HCT116 (cell line): ENCODE measurements at regions not wholly inside any gene's neighbourhood (a gene's known extent, or its start where the extent isn't known, plus 50 kb on each side); places are given as distances from the start of the nearest gene placed in this dataset.

Experiments
- CTCF ChIP-seq, 3 experiments: fragments of 200-600 bp in 1 of 3; sonication (generic) in 1 of 3; IDR thresholded peaks in 2 of 3; conservative IDR thresholded peaks in 1 of 3; 2 replicates each; pipeline ENCODE4 v1.5.1; 2012 to 2017; ENCODE audit warnings: low read depth in 2 of 3, low read length in 2 of 3, antibody characterized with exemption in 1 of 3, borderline replicate concordance in 1 of 3, control low read depth in 1 of 3, mild to moderate bottlenecking in 1 of 3, mixed read lengths in 1 of 3, mixed run types in 1 of 3, moderate library complexity in 1 of 3; ENCODE audit not compliant: insufficient read depth in 1 of 3
- ELF1 ChIP-seq: IDR thresholded peaks from 2 replicates; pipeline ENCODE4 v1.6.1; 2012; ENCODE audit warnings: low read depth, borderline replicate concordance
- EZH2 ChIP-seq: fragments of 200-600 bp; sonication (generic); IDR thresholded peaks from 2 replicates; pipeline ENCODE4 v1.6.1; 2017; ENCODE audit warnings: antibody characterized with exemption, mixed run types
- EZH2phosphoT487 ChIP-seq: fragments of 200-600 bp; IDR thresholded peaks from 2 replicates; pipeline ENCODE4 v1.6.1; 2018; ENCODE audit warnings: antibody characterized with exemption, borderline replicate concordance
- JUND ChIP-seq: IDR thresholded peaks from 2 replicates; pipeline ENCODE4 v1.6.1; 2012
- MAX ChIP-seq: IDR thresholded peaks from 2 replicates; pipeline ENCODE4 v1.6.1; 2012
- POLR2A ChIP-seq: IDR thresholded peaks from 2 replicates; pipeline ENCODE4 v1.7.0; 2011; ENCODE audit warnings: borderline replicate concordance; ENCODE audit not compliant: insufficient read depth, insufficient read length; ENCODE audit errors: extremely low read depth
- POLR2AphosphoS5 ChIP-seq: IDR thresholded peaks from 2 replicates; pipeline ENCODE4 v1.6.1; 2011; ENCODE audit warnings: mild to moderate bottlenecking, low read depth, low read length, moderate library complexity
- SP1 ChIP-seq: IDR thresholded peaks from 2 replicates; pipeline ENCODE4 v1.6.1; 2012; ENCODE audit warnings: low read depth
- SRF ChIP-seq: IDR thresholded peaks from 2 replicates; pipeline ENCODE4 v1.6.1; 2012; ENCODE audit warnings: low read depth
- YY1 ChIP-seq: IDR thresholded peaks from 2 replicates; pipeline ENCODE4 v1.6.1; 2011; ENCODE audit warnings: low read length, low read depth, moderate library complexity, mild to moderate bottlenecking; ENCODE audit not compliant: insufficient replicate concordance; ENCODE audit errors: extremely low read depth
- ZBTB33 ChIP-seq: IDR thresholded peaks from 2 replicates; pipeline ENCODE4 v1.6.1; 2011; ENCODE audit warnings: mild to moderate bottlenecking, low read length, moderate library complexity; ENCODE audit not compliant: insufficient replicate concordance; ENCODE audit errors: extremely low read depth

GRCh38 chr6:1526398-1527072 lies 83.2 kb upstream of the FOXC1 start:
- no peak for TF ChIP-seq CTCF (IDR thresholded peaks at IDR 0.05 in 2 of 3, conservative IDR thresholded peaks at IDR 0.05 in 1 of 3; ENCODE audit: borderline replicate concordance in 1 of 3, insufficient read depth in 1 of 3, low read depth in 2 of 3, low read length in 2 of 3)
- TF ChIP-seq SP1 = no peak
- no peak for TF ChIP-seq MAX
- no peak for TF ChIP-seq POLR2AphosphoS5
- TF ChIP-seq EZH2 = no peak
- TF ChIP-seq EZH2phosphoT487 = no peak
- no peak for TF ChIP-seq YY1
- TF ChIP-seq POLR2A = no peak
- TF ChIP-seq SRF = no peak
- no peak for TF ChIP-seq ELF1
- no peak for TF ChIP-seq JUND
- no peak for TF ChIP-seq ZBTB33
